ENCODE measurements at regions not wholly inside any gene's neighbourhood (a gene's known extent, or its start where the extent isn't known, plus 50 kb on each side); places are given as distances from the start of the nearest gene placed in this dataset.

- H3K9me3 Mint-ChIP-seq, result no peaks in the 10 kb centered on the region
- no peaks in the 10 kb centered on the region for H3K79me2 ChIP-seq (ENCODE audit: insufficient read depth, low read length)
- H3K4me1 ChIP-seq (ENCODE audit: insufficient read depth, low read length), result peaks cover 2% of the 10 kb centered on the region
- no peaks in the 10 kb centered on the region for H3K9me3 ChIP-seq (ENCODE audit: control insufficient read depth, low read depth, low read length)
- H3K4me1 Mint-ChIP-seq, result peaks cover 6 to 8% of the 10 kb centered on the region in 2 experiments
- H3K18ac ChIP-seq (ENCODE audit: insufficient read length, low read depth, low read length), result no peak overlapping the region
- H3K9ac ChIP-seq (ENCODE audit: extremely low read depth, insufficient read length, low read length), result no peak overlapping the region
- no peak overlapping the region for H3T11ph ChIP-seq (ENCODE audit: low read length)
- no peak overlapping the region for H3K4me3 Mint-ChIP-seq
- H3K27me3 Mint-ChIP-seq (ENCODE audit: low read depth), result no peaks in the 10 kb centered on the region
- no peak overlapping the region for H4K5ac ChIP-seq (ENCODE audit: insufficient read length, low read depth, low read length)
- no peak overlapping the region for H3K27ac ChIP-seq (ENCODE audit: insufficient read length, low read depth, low read length)
- no peaks in the 10 kb centered on the region for H3K79me1 ChIP-seq (ENCODE audit: insufficient read depth, low read depth, low read length, poor library complexity, severe bottlenecking)
- DNase-seq, result peak; percentile 41
- no peak overlapping the region for H2BK12ac ChIP-seq (ENCODE audit: insufficient read length, low read depth, low read length)
- H3K14ac ChIP-seq (ENCODE audit: insufficient read depth, low read length), result no peak overlapping the region
- H3K23me2 ChIP-seq (ENCODE audit: insufficient read length, low read depth, low read length, poor library complexity, severe bottlenecking), result no peaks in the 10 kb centered on the region
- no peak overlapping the region for H3K27ac Mint-ChIP-seq
- H2AK5ac ChIP-seq (ENCODE audit: insufficient read length, low read length), result no peak overlapping the region
- H4K20me1 ChIP-seq (ENCODE audit: control insufficient read depth, insufficient read depth, insufficient read length), result no peaks in the 10 kb centered on the region
- H2BK120ac ChIP-seq (ENCODE audit: low read depth, low read length, poor library complexity, severe bottlenecking), result no peak overlapping the region
- no peak overlapping the region for H3K23ac ChIP-seq (ENCODE audit: insufficient read length, low read depth, low read length)
- H3K4me2 ChIP-seq (ENCODE audit: insufficient read depth, insufficient read length, low read length), result no peak overlapping the region
- no peak overlapping the region for H2BK5ac ChIP-seq (ENCODE audit: insufficient read length, low read length)
- no peak overlapping the region for H3K4ac ChIP-seq (ENCODE audit: low read depth, low read length)
- no peak overlapping the region for H4K8ac ChIP-seq (replicated peaks; ENCODE audit: insufficient read length, low read depth, low read length)
- no peak overlapping the region for H2AFZ ChIP-seq (ENCODE audit: low read length)
- H3K56ac ChIP-seq (ENCODE audit: insufficient read length, low read depth, low read length), result no peak overlapping the region
- H3K36me3 Mint-ChIP-seq (ENCODE audit: insufficient read depth in 1 of 3, low read depth in 3 of 3), result no peaks in the 10 kb centered on the region
- TF ChIP-seq, protein P1, sequence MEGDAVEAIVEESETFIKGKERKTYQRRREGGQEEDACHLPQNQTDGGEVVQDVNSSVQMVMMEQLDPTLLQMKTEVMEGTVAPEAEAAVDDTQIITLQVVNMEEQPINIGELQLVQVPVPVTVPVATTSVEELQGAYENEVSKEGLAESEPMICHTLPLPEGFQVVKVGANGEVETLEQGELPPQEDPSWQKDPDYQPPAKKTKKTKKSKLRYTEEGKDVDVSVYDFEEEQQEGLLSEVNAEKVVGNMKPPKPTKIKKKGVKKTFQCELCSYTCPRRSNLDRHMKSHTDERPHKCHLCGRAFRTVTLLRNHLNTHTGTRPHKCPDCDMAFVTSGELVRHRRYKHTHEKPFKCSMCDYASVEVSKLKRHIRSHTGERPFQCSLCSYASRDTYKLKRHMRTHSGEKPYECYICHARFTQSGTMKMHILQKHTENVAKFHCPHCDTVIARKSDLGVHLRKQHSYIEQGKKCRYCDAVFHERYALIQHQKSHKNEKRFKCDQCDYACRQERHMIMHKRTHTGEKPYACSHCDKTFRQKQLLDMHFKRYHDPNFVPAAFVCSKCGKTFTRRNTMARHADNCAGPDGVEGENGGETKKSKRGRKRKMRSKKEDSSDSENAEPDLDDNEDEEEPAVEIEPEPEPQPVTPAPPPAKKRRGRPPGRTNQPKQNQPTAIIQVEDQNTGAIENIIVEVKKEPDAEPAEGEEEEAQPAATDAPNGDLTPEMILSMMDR (conservative IDR thresholded peaks at IDR 0.05), result no peak
- no CpG with 5 or more reads among the region's 5 CpGs for WGBS (ENCODE audit: extremely low coverage, insufficient read length, low lambda C conversion rate)
- no peak overlapping the region for H2BK15ac ChIP-seq (ENCODE audit: low read depth, low read length)
- H2BK20ac ChIP-seq (ENCODE audit: low read depth, low read length, poor library complexity, severe bottlenecking), result no peak overlapping the region
- H3K27me3 ChIP-seq (ENCODE audit: insufficient read depth, low read length), result no peaks in the 10 kb centered on the region
- H4K91ac ChIP-seq (ENCODE audit: insufficient read length, low read depth, low read length), result no peak overlapping the region
These were observed 381.0 kb upstream of the TRAM1L1 start for GRCh38 chr4:117466388-117466787.

Measured in H9 (cell line).